WTC11 (cell line): ENCODE measurements at regions not wholly inside any gene's neighbourhood (a gene's known extent, or its start where the extent isn't known, plus 50 kb on each side); places are given as distances from the start of the nearest gene placed in this dataset.

Experiments
- ATF2 ChIP-seq: sonication (generic); formaldehyde crosslinking; IDR thresholded peaks from 2 replicates; pipeline ENCODE4 v1.8.1; 2022; ENCODE audit warnings: low read depth, missing genetic modification reagents, borderline replicate concordance
- CREB1 ChIP-seq: sonication (generic); formaldehyde crosslinking; IDR thresholded peaks from 2 replicates; pipeline ENCODE4 v1.8.0; 2023; ENCODE audit warnings: mild to moderate bottlenecking, missing genetic modification reagents
- NR1H2 ChIP-seq: sonication (generic); formaldehyde crosslinking; IDR thresholded peaks from 2 replicates; pipeline ENCODE4 v1.9.0; 2021; ENCODE audit warnings: mild to moderate bottlenecking, moderate library complexity, missing genetic modification reagents
- TP53 ChIP-seq: sonication (generic); formaldehyde crosslinking; IDR thresholded peaks from 2 replicates; pipeline ENCODE4 v1.8.1; 2023; ENCODE audit warnings: mild to moderate bottlenecking, missing genetic modification reagents
- ZNF416 ChIP-seq: fragments of 250-450 bp; sonication (Bioruptor Pico); IDR thresholded peaks from 2 replicates; pipeline ENCODE4 v1.9.0; 2021; ENCODE audit warnings: mild to moderate bottlenecking, inconsistent platforms
- ZNF423 ChIP-seq: fragments of 250-450 bp; sonication (Bioruptor Pico); IDR thresholded peaks from 2 replicates; pipeline ENCODE4 v2.1.2; 2022; ENCODE audit warnings: mild to moderate bottlenecking, moderate library complexity
- TF ChIP-seq, protein P1 (sequence below): sonication (generic); formaldehyde crosslinking; IDR thresholded peaks from 2 replicates; pipeline ENCODE4 v1.8.0; 2022; ENCODE audit warnings: mild to moderate bottlenecking, missing genetic modification reagents
- TF ChIP-seq, protein P2 (sequence below): fragments of 200-600 bp; IDR thresholded peaks from 2 replicates; pipeline ENCODE4 v1.8.0; 2022; ENCODE audit warnings: antibody characterized with exemption

- TF ChIP-seq CREB1 (CRISPR knock-in tag) (no peak), TP53 (no peak), NR1H2 (CRISPR knock-in tag) (no peak), ATF2 (CRISPR knock-in tag) (no peak), ZNF423 (CRISPR knock-in tag) (no peak), ZNF416 (no peak)
- TF ChIP-seq, protein P1, sequence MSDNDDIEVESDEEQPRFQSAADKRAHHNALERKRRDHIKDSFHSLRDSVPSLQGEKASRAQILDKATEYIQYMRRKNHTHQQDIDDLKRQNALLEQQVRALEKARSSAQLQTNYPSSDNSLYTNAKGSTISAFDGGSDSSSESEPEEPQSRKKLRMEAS (CRISPR knock-in tag) = no peak
- TF ChIP-seq, protein P2, sequence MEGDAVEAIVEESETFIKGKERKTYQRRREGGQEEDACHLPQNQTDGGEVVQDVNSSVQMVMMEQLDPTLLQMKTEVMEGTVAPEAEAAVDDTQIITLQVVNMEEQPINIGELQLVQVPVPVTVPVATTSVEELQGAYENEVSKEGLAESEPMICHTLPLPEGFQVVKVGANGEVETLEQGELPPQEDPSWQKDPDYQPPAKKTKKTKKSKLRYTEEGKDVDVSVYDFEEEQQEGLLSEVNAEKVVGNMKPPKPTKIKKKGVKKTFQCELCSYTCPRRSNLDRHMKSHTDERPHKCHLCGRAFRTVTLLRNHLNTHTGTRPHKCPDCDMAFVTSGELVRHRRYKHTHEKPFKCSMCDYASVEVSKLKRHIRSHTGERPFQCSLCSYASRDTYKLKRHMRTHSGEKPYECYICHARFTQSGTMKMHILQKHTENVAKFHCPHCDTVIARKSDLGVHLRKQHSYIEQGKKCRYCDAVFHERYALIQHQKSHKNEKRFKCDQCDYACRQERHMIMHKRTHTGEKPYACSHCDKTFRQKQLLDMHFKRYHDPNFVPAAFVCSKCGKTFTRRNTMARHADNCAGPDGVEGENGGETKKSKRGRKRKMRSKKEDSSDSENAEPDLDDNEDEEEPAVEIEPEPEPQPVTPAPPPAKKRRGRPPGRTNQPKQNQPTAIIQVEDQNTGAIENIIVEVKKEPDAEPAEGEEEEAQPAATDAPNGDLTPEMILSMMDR = no peak
These were observed 565.0 kb downstream of the REEP3 start for GRCh38 chr10:64086083-64086767.
